Heart left ventricle (tissue), 16 donors: ENCODE measurements at regions not wholly inside any gene's neighbourhood (a gene's known extent, or its start where the extent isn't known, plus 50 kb on each side); places are given as distances from the start of the nearest gene placed in this dataset.

Experiments
- ATAC-seq, 4 donors: fragments of 200-7000 bp; cut with Tn5 transposase; one replicate each; pipeline ENCODE4 v1.9.1; 2020 to 2022; ENCODE audit warnings: moderate library complexity in 4 of 4, mild to moderate bottlenecking in 3 of 4, moderate number of reproducible peaks in 1 of 4
- DNase-seq, 5 donors: peaks; one replicate each; pipeline ENCODE4 v3.0.0-alpha.2; 2020
- H3K27ac ChIP-seq, 12 donors: fragments of 200-600 bp; sonication (generic) in 4 of 12; one replicate each; pipeline versions ENCODE4 v1.5.0 to v1.8.0; 2016 to 2022; ENCODE audit warnings: mild to moderate bottlenecking in 2 of 12
- H3K27me3 ChIP-seq, 9 donors: fragments of 200-600 bp; sonication (generic) in 2 of 9; one replicate each; pipeline versions ENCODE4 v1.5.1 to v1.8.0; 2016 to 2022; ENCODE audit warnings: mild to moderate bottlenecking in 3 of 9
- H3K36me3 ChIP-seq, 9 donors: fragments of 200-600 bp; sonication (generic) in 2 of 9; one replicate each; pipeline versions ENCODE4 v1.5.0 to v1.8.0; 2018 to 2022; ENCODE audit warnings: mild to moderate bottlenecking in 2 of 9
- H3K4me1 ChIP-seq, 12 donors: fragments of 200-600 bp; sonication (generic) in 4 of 12; one replicate each; pipeline versions ENCODE4 v1.5.0 to v1.8.0; 2016 to 2022; ENCODE audit warnings: mild to moderate bottlenecking in 3 of 12
- H3K4me3 ChIP-seq, 12 donors: fragments of 200-600 bp; sonication (generic) in 4 of 12; one replicate each; pipeline versions ENCODE4 v1.5.0 to v1.8.0; 2017 to 2022; ENCODE audit warnings: mild to moderate bottlenecking in 9 of 12, moderate library complexity in 4 of 12
- H3K9me3 ChIP-seq, 12 donors: fragments of 200-600 bp; sonication (generic) in 4 of 12; one replicate each; pipeline versions ENCODE4 v1.5.0 to v1.8.0; 2016 to 2022; ENCODE audit warnings: mild to moderate bottlenecking in 1 of 12
- POLR2A ChIP-seq, 2 donors: fragments of 450-650 bp; IDR thresholded peaks; one replicate each; pipeline ENCODE4 v1.6.1; 2017; ENCODE audit warnings: antibody characterized with exemption in 2 of 2, mild to moderate bottlenecking in 2 of 2, moderate library complexity in 2 of 2
- WGBS, 4 donors: extraction: QIAGEN DNeasy Blood & Tissue Kit in 2 of 4; methylation state at CpG; one replicate each; pipeline versions ENCODE4 v1.1.5 to v1.1.7; 2013 to 2018; 5-methylcytosine and 5-hydroxymethylcytosine counted together
- intact Hi-C, 10 donors: fragments of 100-400 bp; cut with DNase I; formaldehyde crosslinking; loops; one replicate each; pipeline versions ENCODE4 v1.11.1 to v1.14.2; 2022
- TF ChIP-seq, protein P1 (sequence below), 12 donors: fragments of 200-600 bp; sonication (generic) in 4 of 12; IDR thresholded peaks; one replicate each; pipeline versions ENCODE4 v1.5.0 to v1.8.0; 2018 to 2022; ENCODE audit warnings: antibody characterized with exemption in 12 of 12, mild to moderate bottlenecking in 5 of 12
- donor health status: ischemic (EF 13 %, LVEDD 7.1; RV severe dilation, severe dysfunction).
- donor health status: healthy with polysubstance abuse.
- donor health status: DM: no; HTN: yes; CAD: no.
- donor health status: DM: no; HTN: no; CAD: no.
- donor health status: ischemic (EF 25% LVEDD 6.9; RV normal size, moderate dysfunction).
- donor health status: ischemic (EF 25% LVEDD 5.7; RV mildly dilated, moderate dysfunction).
- donor health status: healthy.
- donor health status: DM: yes; HTN: yes; CAD: no.
- donor health status: ischemic (EF 35%, LVEDD 5.7; RV mildly dilated, moderate dysfunction).
- donor health status: nonischemic (EF 11% LVEDD 7.7; RV severe dilation, severe dysfunction).
- donor health status: DM: yes; HTN: yes; CAD: no.
- donor health status: PGD.
- donor health status: ischemic (EF 29% LVEDD 5.4; RV normal size, mild dysfunction).
- donor health status: nonischemic (EF 23%, LVEDD 6.1; RV moderate dilation, normal function).

GRCh38 chr6:148082696-148083095 is 259.9 kb upstream of the SASH1 start:
- Histone ChIP-seq H3K27ac (no peak overlapping the region), H3K4me1 (no peaks in the 10 kb centered on the region), H3K4me3 (no peak overlapping the region), H3K9me3 (no peaks in the 10 kb centered on the region), H3K27me3 (no peaks in the 10 kb centered on the region), H3K36me3 (no peaks in the 10 kb centered on the region)
- WGBS, 4 donors, result 76 to 83% (median 78%) methylated on average over 2 of the region's 2 CpGs
- intact Hi-C loops, result no loop called here
- TF ChIP-seq, protein P1, sequence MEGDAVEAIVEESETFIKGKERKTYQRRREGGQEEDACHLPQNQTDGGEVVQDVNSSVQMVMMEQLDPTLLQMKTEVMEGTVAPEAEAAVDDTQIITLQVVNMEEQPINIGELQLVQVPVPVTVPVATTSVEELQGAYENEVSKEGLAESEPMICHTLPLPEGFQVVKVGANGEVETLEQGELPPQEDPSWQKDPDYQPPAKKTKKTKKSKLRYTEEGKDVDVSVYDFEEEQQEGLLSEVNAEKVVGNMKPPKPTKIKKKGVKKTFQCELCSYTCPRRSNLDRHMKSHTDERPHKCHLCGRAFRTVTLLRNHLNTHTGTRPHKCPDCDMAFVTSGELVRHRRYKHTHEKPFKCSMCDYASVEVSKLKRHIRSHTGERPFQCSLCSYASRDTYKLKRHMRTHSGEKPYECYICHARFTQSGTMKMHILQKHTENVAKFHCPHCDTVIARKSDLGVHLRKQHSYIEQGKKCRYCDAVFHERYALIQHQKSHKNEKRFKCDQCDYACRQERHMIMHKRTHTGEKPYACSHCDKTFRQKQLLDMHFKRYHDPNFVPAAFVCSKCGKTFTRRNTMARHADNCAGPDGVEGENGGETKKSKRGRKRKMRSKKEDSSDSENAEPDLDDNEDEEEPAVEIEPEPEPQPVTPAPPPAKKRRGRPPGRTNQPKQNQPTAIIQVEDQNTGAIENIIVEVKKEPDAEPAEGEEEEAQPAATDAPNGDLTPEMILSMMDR (IDR thresholded peaks at IDR 0.05), result no peak
- no peak for TF ChIP-seq POLR2A (IDR thresholded peaks at IDR 0.05)
- ATAC-seq (no peak), DNase-seq (no peak)

GRCh38 chr6:148085631-148086331 is 256.9 kb upstream of the SASH1 start:
- no peak for TF ChIP-seq POLR2A (IDR thresholded peaks at IDR 0.05)
- TF ChIP-seq, protein P1 (IDR thresholded peaks at IDR 0.05), result no peak
- H3K4me3 ChIP-seq, result no peak overlapping the region
- H3K27ac ChIP-seq, result no peak overlapping the region
- H3K9me3 ChIP-seq, result peaks cover 0 to 10% (median 1%) of the 10 kb centered on the region in 12 donors
- DNase-seq (no peak), ATAC-seq (no peak)
- WGBS, 4 donors, result 68 to 84% (median 77%) methylated on average over 3 of the region's 3 CpGs
- H3K27me3 ChIP-seq, result no peaks in the 10 kb centered on the region
- intact Hi-C loops, result no loop called here
- H3K36me3 ChIP-seq, result no peaks in the 10 kb centered on the region
- H3K4me1 ChIP-seq, result no peaks in the 10 kb centered on the region

DNA sequence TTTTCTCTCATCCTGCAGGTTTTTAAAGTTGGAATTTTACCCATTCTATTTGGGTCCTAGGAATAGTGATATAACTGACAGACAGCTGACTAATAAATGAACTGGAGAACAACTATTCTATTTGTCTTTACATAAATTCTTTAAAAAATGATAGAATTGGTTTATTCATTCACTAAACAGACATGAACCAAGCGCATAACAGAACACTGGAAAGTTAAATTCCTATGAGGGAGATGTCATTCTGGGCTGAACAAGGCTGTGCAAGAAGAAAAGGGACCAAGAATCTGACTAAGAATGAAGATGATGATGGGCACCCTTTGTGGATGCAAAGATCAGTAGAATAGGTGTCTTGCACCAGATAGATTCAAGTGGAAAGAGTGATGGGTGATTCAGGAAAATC is 256.3 kb upstream of the SASH1 start:
- Histone ChIP-seq H3K4me3 (no peak overlapping the region), H3K9me3 (peaks cover 0 to 16% (median 7%) of the 10 kb centered on the region in 12 donors), H3K36me3 (no peaks in the 10 kb centered on the region), H3K4me1 (no peaks in the 10 kb centered on the region), H3K27me3 (no peaks in the 10 kb centered on the region), H3K27ac (no peak overlapping the region)
- no peak for DNase-seq
- ATAC-seq, result no peak
- intact Hi-C loops, result no loop called here
- TF ChIP-seq, protein P1 (IDR thresholded peaks at IDR 0.05), result no peak
- TF ChIP-seq POLR2A (IDR thresholded peaks at IDR 0.05), result no peak
- WGBS, 4 donors, result 84 to 90% (median 86%) methylated on average over 1 of the region's 1 CpG

GRCh38 chr6:148086843-148087242 is 255.8 kb upstream of the SASH1 start:
- H3K4me3 ChIP-seq, result no peak overlapping the region
- 77 to 94% (median 86%) methylated on average over 3 of the region's 3 CpGs for WGBS, 4 donors
- no peaks in the 10 kb centered on the region for H3K27me3 ChIP-seq
- intact Hi-C loops, result no loop called here
- DNase-seq (no peak), ATAC-seq (no peak)
- H3K9me3 ChIP-seq, result peaks cover 0 to 19% (median 9%) of the 10 kb centered on the region in 12 donors
- H3K4me1 ChIP-seq, result no peaks in the 10 kb centered on the region
- H3K36me3 ChIP-seq, result no peaks in the 10 kb centered on the region
- TF ChIP-seq, protein P1 (IDR thresholded peaks at IDR 0.05), result no peak
- no peak for TF ChIP-seq POLR2A (IDR thresholded peaks at IDR 0.05)
- no peak overlapping the region for H3K27ac ChIP-seq
